ENCODE measurements at regions not wholly inside any gene's neighbourhood (a gene's known extent, or its start where the extent isn't known, plus 50 kb on each side); places are given as distances from the start of the nearest gene placed in this dataset.

GRCh38 chr16:7182510-7183109, 150.0 kb upstream of the RBFOX1 start:
- no peak for DNase-seq

- DNase-seq = no peak
These were observed 154.8 kb upstream of the RBFOX1 start for GRCh38 chr16:7177875-7178274.

- no peak for DNase-seq
These were observed 161.5 kb upstream of the RBFOX1 start for GRCh38 chr16:7171151-7171550.

DNA sequence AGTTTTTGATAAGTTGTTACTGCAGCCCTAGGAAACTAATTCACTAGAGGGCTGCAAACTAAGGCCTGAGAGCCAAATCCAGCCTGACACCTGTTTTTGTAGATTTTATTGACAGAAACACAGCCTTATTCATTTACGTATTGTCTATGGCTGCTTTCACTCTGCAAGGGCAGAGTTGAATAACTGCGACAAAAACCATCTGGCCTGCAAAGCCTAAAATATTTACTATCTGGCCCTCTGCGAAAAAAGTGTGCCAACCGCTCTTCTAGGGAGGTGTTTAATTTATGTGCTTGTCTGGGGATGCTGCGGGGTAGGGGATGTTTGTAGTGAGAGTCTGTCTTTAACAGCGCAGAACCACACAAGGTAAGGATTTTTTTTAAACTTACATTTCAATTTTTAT, 165.0 kb upstream of the RBFOX1 start:
- no peak for DNase-seq

DNA sequence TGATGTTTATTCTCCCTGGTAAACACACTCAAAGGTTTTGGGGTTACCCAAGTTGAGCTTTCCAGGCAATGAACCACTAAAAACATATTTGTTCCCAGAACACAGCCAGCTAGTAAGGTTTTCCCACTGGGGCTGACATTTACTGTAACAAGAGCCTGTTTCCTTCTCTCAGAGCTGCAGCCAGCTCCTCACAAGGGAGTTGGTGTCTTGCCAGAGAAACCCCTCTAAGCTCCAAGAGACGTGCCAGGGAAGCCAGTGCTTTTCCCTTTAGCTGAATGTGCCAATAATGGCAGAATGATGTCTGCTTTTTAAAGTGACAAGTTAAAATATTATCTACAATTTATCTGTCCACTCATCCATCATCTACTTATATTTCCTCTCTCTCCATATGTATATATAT, 170.8 kb upstream of the RBFOX1 start:
- DNase-seq = no peak

GRCh38 chr16:7160093-7160492, 172.6 kb upstream of the RBFOX1 start:
- no peak for DNase-seq

DNA sequence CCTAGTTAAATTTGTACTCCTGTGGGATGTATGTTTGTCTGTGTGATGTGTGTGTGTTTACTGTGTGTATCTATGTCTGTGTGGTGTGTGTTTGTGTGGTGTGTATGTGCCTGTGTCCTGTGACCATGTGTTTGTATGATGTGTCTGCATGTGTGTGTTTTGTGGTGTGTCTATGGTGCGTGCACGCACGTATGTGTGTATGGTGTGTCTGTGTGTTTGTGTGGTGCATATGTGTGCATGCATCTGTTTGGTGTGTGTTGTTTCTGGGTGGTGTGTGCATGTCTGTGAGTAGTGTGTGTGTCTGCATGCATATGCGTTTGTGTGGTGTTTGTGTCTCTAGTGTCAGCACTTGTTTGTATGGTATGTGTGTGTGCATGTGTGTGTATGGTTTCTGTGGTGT, 174.2 kb upstream of the RBFOX1 start:
- no peak for DNase-seq

DNA sequence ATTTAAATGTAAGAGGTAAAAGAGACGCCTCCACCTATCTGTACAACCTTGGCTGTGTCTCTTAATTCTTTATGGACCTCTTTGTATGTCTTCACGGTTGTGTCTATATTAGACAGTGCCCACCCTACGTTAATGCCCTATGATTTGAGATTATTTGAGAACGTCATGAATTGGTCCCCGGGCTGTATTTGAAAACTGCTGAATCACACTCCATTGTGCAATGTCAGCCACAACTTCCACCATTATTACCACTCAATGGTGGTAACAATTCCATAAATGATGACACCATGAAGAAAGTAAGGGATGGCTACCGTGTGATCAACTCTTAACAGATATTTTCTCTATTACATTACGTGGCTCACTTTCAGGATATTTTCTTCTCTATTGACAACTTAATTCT, 182.4 kb upstream of the RBFOX1 start:
- DNase-seq = no peak

DNA sequence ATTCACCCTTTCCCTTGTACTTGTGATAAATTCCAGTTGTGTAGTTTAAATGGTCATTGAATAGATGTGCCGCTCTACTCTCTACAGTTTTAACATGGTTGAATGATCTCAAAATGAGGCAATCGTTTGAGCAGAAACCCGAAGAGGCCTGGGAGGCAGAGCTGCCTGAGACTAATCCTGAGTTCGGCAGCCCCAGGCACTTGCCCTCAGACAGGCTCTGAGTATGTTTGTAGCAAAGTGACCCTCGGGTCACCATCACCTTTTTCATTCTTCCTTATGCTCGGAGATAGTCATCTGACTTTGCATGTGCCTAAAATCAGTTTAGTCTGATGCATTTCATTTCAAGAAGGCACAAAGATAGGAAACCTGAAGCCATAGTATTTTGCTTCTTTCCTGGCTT, 184.0 kb upstream of the RBFOX1 start:
- DNase-seq = no peak

GRCh38 chr16:7140899-7141298, 191.7 kb upstream of the RBFOX1 start:
- DNase-seq = no peak

GRCh38 chr16:7137560-7138330, 194.9 kb upstream of the RBFOX1 start:
- DNase-seq = no peak

- no peak for DNase-seq
These were observed 200.2 kb upstream of the RBFOX1 start for GRCh38 chr16:7132465-7132864.

GRCh38 chr16:7124701-7125100, 207.9 kb upstream of the RBFOX1 start:
- DNase-seq = no peak

GRCh38 chr16:7124242-7124641, 208.4 kb upstream of the RBFOX1 start:
- DNase-seq = no peak

DNA sequence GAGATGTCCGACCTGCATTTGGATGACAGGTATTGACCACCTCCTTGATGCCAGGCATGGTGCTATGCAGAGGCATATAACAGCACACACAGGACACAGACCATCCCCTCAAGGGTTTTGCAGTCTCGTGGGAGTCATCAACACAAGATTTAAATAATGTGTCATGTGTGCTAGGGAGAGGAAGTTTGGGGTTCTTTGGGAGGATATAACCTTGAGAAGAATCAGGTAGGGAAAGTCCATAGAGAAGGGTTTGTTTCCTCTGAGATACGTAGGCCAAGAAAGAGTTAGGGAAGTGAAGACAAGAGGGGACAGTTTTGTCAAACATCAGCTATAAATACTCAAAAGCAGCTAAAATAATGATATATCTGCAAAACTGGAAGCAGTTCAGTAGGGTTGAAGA, 215.9 kb upstream of the RBFOX1 start:
- DNase-seq = no peak

DNA sequence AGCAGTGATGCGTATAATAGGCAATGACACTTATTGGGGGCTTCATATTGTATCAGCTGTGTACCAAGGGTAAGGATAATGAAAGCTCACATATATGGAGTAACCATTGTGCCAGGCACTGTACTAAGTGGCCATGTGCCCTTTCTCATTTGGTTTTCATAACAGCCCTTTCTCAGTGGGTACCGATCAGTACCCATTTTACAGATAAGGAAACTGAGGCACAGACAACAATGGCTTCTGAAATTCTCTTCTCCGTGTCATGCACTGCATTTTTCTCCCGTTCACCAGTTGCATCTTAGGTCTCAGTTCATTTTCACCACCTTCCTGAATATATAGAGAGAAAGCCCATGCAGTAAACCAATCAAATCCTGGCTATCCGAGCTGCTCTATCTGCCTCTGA, 216.7 kb upstream of the RBFOX1 start:
- no peak for DNase-seq

DNA sequence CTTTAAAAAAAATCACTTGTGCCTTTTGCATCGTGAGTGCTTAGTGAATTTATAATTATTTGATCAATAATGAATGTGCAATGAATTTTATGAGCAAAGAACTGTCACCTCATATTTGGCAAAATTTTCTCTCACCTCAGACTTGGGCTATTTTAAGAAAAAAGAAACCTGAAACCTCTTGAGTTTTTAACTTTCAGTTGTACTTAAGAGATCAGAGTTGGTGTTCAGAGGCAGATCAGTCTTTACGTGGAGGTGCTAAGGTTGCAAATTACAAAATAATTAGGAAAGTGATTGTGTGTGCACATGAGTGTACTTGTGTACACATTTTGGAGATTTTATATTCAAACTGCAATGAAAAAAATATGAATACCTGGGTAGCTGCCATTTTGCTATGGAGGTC, 218.7 kb upstream of the RBFOX1 start:
- DNase-seq = no peak

DNA sequence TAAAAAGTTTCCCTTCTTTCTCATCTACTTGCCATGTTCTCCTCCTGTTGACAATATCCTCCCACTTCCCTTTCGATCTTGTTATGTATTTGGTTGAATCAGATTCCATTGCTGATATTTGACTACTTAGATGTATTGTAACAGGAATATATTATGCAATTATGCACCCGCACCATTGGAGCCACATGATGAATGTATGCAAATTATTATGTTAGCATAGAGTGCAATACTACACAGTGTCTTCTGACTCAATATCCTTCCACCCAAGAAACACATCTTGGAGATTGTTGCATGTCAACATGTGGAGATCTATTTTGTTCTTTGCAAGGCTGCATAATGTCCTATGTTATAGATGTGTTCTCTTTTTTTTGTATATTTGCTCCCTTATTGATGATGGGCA, 219.2 kb upstream of the RBFOX1 start:
- no peak for DNase-seq

DNA sequence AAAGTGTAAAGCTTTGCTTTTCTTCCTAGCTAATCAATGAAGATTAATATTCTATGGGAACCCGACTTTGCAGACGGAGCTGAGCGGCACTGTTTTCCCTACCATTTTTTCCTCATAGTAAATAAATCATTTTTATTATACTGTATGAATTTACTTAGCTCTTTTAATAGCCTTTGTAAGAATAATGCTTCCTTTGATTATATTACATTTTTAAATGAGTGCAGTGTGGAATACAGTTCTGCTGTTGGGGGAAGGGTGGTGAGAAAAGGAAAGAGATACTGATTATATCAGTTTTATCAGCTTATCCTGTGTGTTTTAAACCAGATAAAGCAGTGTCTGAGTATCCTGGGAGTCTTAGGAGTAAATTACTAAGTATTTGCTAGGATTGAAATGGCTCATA, 221.4 kb upstream of the RBFOX1 start:
- no peak for DNase-seq

GRCh38 chr16:7107436-7107835, 225.2 kb upstream of the RBFOX1 start:
- no peak for DNase-seq

- no peak for DNase-seq
These were observed 229.6 kb upstream of the RBFOX1 start for GRCh38 chr16:7103056-7103455.

- no peak for DNase-seq
These were observed 231.6 kb upstream of the RBFOX1 start for GRCh38 chr16:7101054-7101453.

DNA sequence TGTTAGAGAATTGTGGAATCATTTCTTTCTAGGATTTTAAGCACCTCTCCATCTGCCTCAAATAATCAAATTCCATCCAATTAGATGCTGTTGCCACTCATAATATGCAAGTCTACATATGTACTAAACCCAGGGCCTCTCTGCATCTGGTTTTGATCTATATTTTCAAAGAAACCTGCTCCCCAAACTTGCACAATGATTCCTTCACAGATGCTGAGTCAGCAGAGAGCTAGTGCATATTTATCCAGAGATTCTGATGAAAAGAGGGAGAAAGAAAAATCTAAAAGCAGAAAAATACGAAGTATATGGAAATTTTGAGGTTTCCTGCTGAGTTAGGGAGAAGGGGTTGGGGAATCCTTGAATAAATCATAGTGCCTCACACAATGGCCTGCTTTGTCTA, 235.1 kb upstream of the RBFOX1 start:
- DNase-seq = no peak

DNA sequence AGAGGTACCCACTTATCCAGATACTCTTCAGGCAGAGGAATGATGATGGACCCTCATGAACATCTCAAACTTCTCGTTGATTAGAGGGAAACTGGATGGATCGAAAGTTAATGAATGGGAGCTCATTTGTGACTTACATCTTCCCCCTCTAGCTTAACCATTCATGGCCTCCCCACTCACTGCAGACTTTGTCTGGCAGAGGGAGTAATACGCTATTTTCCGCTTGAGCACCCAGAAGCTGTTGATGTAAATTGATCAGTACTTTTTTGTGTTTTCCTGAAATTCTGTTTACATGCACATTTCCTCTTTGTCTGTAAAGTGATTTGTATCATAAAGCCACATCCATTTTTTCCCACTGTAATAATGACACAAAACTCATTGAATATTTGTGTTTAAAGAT, 239.1 kb upstream of the RBFOX1 start:
- no peak for DNase-seq

GRCh38 chr16:7090628-7091115, 242.0 kb upstream of the RBFOX1 start:
- no peak for DNase-seq

Data from stimulated activated CD4-positive, alpha-beta T cell treated with anti-CD3 and anti-CD28 coated beads, Interleukin-4, amount 100 ng/mL, for 24 hours (primary cell).